Body of pancreas (tissue), 4 donors: ENCODE measurements at regions not wholly inside any gene's neighbourhood (a gene's known extent, or its start where the extent isn't known, plus 50 kb on each side); places are given as distances from the start of the nearest gene placed in this dataset.

Experiments used
- CTCF ChIP-seq, 7 experiments: fragments of 450-650 bp in 4 of 7; fragments of 200-600 bp in 3 of 7; sonication (generic) in 3 of 7; IDR thresholded peaks; one replicate each; pipeline ENCODE4 v1.5.1; 2016 to 2019; ENCODE audit warnings: antibody characterized with exemption in 7 of 7
- POLR2A ChIP-seq, 3 donors: fragments of 450-650 bp; IDR thresholded peaks; one replicate each; pipeline ENCODE4 v1.6.1; 2016; ENCODE audit warnings: antibody characterized with exemption in 3 of 3, mild to moderate bottlenecking in 2 of 3

- TF ChIP-seq POLR2A (IDR thresholded peaks at IDR 0.05) (no peak), CTCF (IDR thresholded peaks at IDR 0.05) (no peak)
Measured at GRCh38 chr12:13628067-13628466, 353.3 kb downstream of the GRIN2B start.
